ENCODE measurements at regions not wholly inside any gene's neighbourhood (a gene's known extent, or its start where the extent isn't known, plus 50 kb on each side); places are given as distances from the start of the nearest gene placed in this dataset.
"Not testable (repeated sequence)": the region's sequence is repeated elsewhere in the genome, so short reads cannot be mapped to it uniquely, and the experiment has no call there.

- TF ChIP-seq POLR2A (IDR thresholded peaks at IDR 0.05): not testable (repeated sequence)
- TF ChIP-seq, protein P1, sequence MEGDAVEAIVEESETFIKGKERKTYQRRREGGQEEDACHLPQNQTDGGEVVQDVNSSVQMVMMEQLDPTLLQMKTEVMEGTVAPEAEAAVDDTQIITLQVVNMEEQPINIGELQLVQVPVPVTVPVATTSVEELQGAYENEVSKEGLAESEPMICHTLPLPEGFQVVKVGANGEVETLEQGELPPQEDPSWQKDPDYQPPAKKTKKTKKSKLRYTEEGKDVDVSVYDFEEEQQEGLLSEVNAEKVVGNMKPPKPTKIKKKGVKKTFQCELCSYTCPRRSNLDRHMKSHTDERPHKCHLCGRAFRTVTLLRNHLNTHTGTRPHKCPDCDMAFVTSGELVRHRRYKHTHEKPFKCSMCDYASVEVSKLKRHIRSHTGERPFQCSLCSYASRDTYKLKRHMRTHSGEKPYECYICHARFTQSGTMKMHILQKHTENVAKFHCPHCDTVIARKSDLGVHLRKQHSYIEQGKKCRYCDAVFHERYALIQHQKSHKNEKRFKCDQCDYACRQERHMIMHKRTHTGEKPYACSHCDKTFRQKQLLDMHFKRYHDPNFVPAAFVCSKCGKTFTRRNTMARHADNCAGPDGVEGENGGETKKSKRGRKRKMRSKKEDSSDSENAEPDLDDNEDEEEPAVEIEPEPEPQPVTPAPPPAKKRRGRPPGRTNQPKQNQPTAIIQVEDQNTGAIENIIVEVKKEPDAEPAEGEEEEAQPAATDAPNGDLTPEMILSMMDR (IDR thresholded peaks at IDR 0.05): not testable (repeated sequence)
These were observed 102.5 kb upstream of the ZNF658 start for GRCh38 chr9:66797905-66798616.

Data from adrenal gland (tissue), 5 donors.